ENCODE measurements at regions not wholly inside any gene's neighbourhood (a gene's known extent, or its start where the extent isn't known, plus 50 kb on each side); places are given as distances from the start of the nearest gene placed in this dataset.

- WGBS, 2 donors: 78 to 91% methylated on average over 2 of the region's 2 CpGs
- TF ChIP-seq POLR2A (IDR thresholded peaks at IDR 0.05): no peak
- TF ChIP-seq CTCF (IDR thresholded peaks at IDR 0.05): no peak
- H3K36me3 ChIP-seq (ENCODE audit: low read depth, missing control alignments): no peaks in the 10 kb centered on the region
- H3K27me3 ChIP-seq: no peaks in the 10 kb centered on the region
- intact Hi-C loops (cut with DNase I; ENCODE audit: low total_unique reads): no loop called here
- H3K9me3 ChIP-seq: no peaks in the 10 kb centered on the region
- DNase-seq: no peak
- H3K27ac ChIP-seq: no peak overlapping the region
- H3K4me1 ChIP-seq: no peaks in the 10 kb centered on the region
- H3K4me3 ChIP-seq: no peak overlapping the region
These were observed 267.9 kb downstream of the PDCD6IP start for GRCh38 chr3:34066328-34066727.

- DNase-seq: no peak
- H3K27ac ChIP-seq: no peak overlapping the region
- no peaks in the 10 kb centered on the region for H3K4me1 ChIP-seq
- 41 to 43% methylated on average over 2 of the region's 2 CpGs for WGBS, 2 donors
- H3K36me3 ChIP-seq (ENCODE audit: low read depth, missing control alignments): no peaks in the 10 kb centered on the region
- H3K9me3 ChIP-seq: no peaks in the 10 kb centered on the region
- TF ChIP-seq CTCF (IDR thresholded peaks at IDR 0.05): no peak
- TF ChIP-seq POLR2A (IDR thresholded peaks at IDR 0.05): no peak
- no peak overlapping the region for H3K4me3 ChIP-seq
- H3K27me3 ChIP-seq: no peaks in the 10 kb centered on the region
- intact Hi-C loops (cut with DNase I; ENCODE audit: low total_unique reads): no loop called here
These were observed 268.6 kb downstream of the PDCD6IP start for GRCh38 chr3:34066999-34067398.

- Histone ChIP-seq H3K36me3 (ENCODE audit: low read depth, missing control alignments) (no peaks in the 10 kb centered on the region), H3K27ac (no peak overlapping the region), H3K27me3 (no peaks in the 10 kb centered on the region), H3K9me3 (no peaks in the 10 kb centered on the region), H3K4me3 (no peak overlapping the region), H3K4me1 (no peaks in the 10 kb centered on the region)
- no peak for TF ChIP-seq CTCF (IDR thresholded peaks at IDR 0.05)
- no peak for TF ChIP-seq POLR2A (IDR thresholded peaks at IDR 0.05)
- intact Hi-C loops (cut with DNase I; ENCODE audit: low total_unique reads): no loop called here
- 78 to 81% methylated on average over 5 of the region's 5 CpGs for WGBS, 2 donors
- DNase-seq: no peak
These were observed 269.2 kb downstream of the PDCD6IP start for GRCh38 chr3:34067536-34068051.

GRCh38 chr3:34068505-34068904 lies 270.1 kb downstream of the PDCD6IP start:
- TF ChIP-seq POLR2A (IDR thresholded peaks at IDR 0.05) (no peak), CTCF (IDR thresholded peaks at IDR 0.05) (no peak)

GRCh38 chr3:34070831-34071585 lies 272.6 kb downstream of the PDCD6IP start:
- H3K4me3 ChIP-seq: no peak overlapping the region
- H3K36me3 ChIP-seq (ENCODE audit: low read depth, missing control alignments): no peaks in the 10 kb centered on the region
- no peak for DNase-seq
- no peaks in the 10 kb centered on the region for H3K9me3 ChIP-seq
- no peaks in the 10 kb centered on the region for H3K4me1 ChIP-seq
- WGBS, 2 donors: 86 to 95% methylated on average over 6 of the region's 6 CpGs
- H3K27ac ChIP-seq: no peak overlapping the region
- no peak for TF ChIP-seq CTCF (IDR thresholded peaks at IDR 0.05)
- H3K27me3 ChIP-seq: no peaks in the 10 kb centered on the region
- intact Hi-C loops (cut with DNase I; ENCODE audit: low total_unique reads): no loop called here

More at GRCh38 chr3:34068505-34068904, 270.1 kb downstream of the PDCD6IP start:
- Histone ChIP-seq H3K27me3 (no peaks in the 10 kb centered on the region), H3K36me3 (ENCODE audit: low read depth, missing control alignments) (no peaks in the 10 kb centered on the region), H3K4me3 (no peak overlapping the region), H3K27ac (no peak overlapping the region), H3K4me1 (no peaks in the 10 kb centered on the region), H3K9me3 (no peaks in the 10 kb centered on the region)
- intact Hi-C loops (cut with DNase I; ENCODE audit: low total_unique reads): no loop called here
- DNase-seq: no peak
- 84 to 94% methylated on average over 7 of the region's 7 CpGs for WGBS, 2 donors
